ENCODE measurements at regions not wholly inside any gene's neighbourhood (a gene's known extent, or its start where the extent isn't known, plus 50 kb on each side); places are given as distances from the start of the nearest gene placed in this dataset.

GRCh38 chr4:142955501-142955900 is 109.4 kb upstream of the INPP4B start:
- no peaks in the 10 kb centered on the region for H3K36me3 ChIP-seq
- no peak overlapping the region for H3K4me3 ChIP-seq
- H3K4me1 ChIP-seq, result no peaks in the 10 kb centered on the region
- TF ChIP-seq CTCF (IDR thresholded peaks at IDR 0.05), result no peak
- no peak for TF ChIP-seq POLR2A (IDR thresholded peaks at IDR 0.05)
- no peaks in the 10 kb centered on the region for H3K27me3 ChIP-seq
- H3K9me3 ChIP-seq, result no peaks in the 10 kb centered on the region
- DNase-seq, result no peak
- no peak overlapping the region for H3K27ac ChIP-seq

GRCh38 chr4:142959173-142959572 is 113.1 kb upstream of the INPP4B start:
- Histone ChIP-seq H3K4me3 (no peak overlapping the region), H3K27me3 (no peaks in the 10 kb centered on the region), H3K9me3 (no peaks in the 10 kb centered on the region), H3K4me1 (no peaks in the 10 kb centered on the region), H3K27ac (no peak overlapping the region), H3K36me3 (no peaks in the 10 kb centered on the region)
- TF ChIP-seq POLR2A (IDR thresholded peaks at IDR 0.05) (no peak), CTCF (IDR thresholded peaks at IDR 0.05) (no peak)
- no peak for DNase-seq

GRCh38 chr4:142960126-142960525 is 114.0 kb upstream of the INPP4B start:
- no peaks in the 10 kb centered on the region for H3K9me3 ChIP-seq
- no peak for TF ChIP-seq POLR2A (IDR thresholded peaks at IDR 0.05)
- TF ChIP-seq CTCF (IDR thresholded peaks at IDR 0.05), result no peak
- H3K36me3 ChIP-seq, result no peaks in the 10 kb centered on the region
- no peaks in the 10 kb centered on the region for H3K4me1 ChIP-seq
- no peak overlapping the region for H3K27ac ChIP-seq
- no peak for DNase-seq
- H3K4me3 ChIP-seq, result no peak overlapping the region
- H3K27me3 ChIP-seq, result no peaks in the 10 kb centered on the region

- H3K4me3 ChIP-seq, result no peak overlapping the region
- H3K27ac ChIP-seq, result peak overlapping the region in 2 of 4 donors; percentile 9 to 39
- H3K27me3 ChIP-seq, result no peaks in the 10 kb centered on the region
- H3K9me3 ChIP-seq, result no peaks in the 10 kb centered on the region
- no peaks in the 10 kb centered on the region for H3K36me3 ChIP-seq
- DNase-seq, result no peak
- TF ChIP-seq POLR2A (IDR thresholded peaks at IDR 0.05), result no peak
- TF ChIP-seq CTCF (IDR thresholded peaks at IDR 0.05), result no peak
- no peaks in the 10 kb centered on the region for H3K4me1 ChIP-seq
Observed at GRCh38 chr4:142960867-142961644, 115.0 kb upstream of the INPP4B start.

GRCh38 chr4:142961866-142962265 is 115.8 kb upstream of the INPP4B start:
- TF ChIP-seq POLR2A (IDR thresholded peaks at IDR 0.05) (no peak), CTCF (IDR thresholded peaks at IDR 0.05) (no peak)
- no peak overlapping the region for H3K4me3 ChIP-seq
- peak overlapping the region in 1 of 4 donors; percentile 46 for H3K27ac ChIP-seq
- H3K36me3 ChIP-seq, result no peaks in the 10 kb centered on the region
- no peaks in the 10 kb centered on the region for H3K27me3 ChIP-seq
- DNase-seq, result no peak
- no peaks in the 10 kb centered on the region for H3K4me1 ChIP-seq
- no peaks in the 10 kb centered on the region for H3K9me3 ChIP-seq
